NCI-H2107 (cell line): ENCODE measurements at regions not wholly inside any gene's neighbourhood (a gene's known extent, or its start where the extent isn't known, plus 50 kb on each side); places are given as distances from the start of the nearest gene placed in this dataset.
A peak's percentile ranks its signal among the peaks of the same experiment; 100 is the strongest.
"Not testable (repeated sequence)": the region's sequence is repeated elsewhere in the genome, so short reads cannot be mapped to it uniquely, and the experiment has no call there.

ENCODE experiments used
- DNase-seq: peaks from one replicate; lab custom pipeline; 2025; lab: John Stamatoyannopoulos, UW

GRCh38 chr4:128451270-128451905 is 163.8 kb upstream of the PGRMC2 start:
- no peak for DNase-seq

DNA sequence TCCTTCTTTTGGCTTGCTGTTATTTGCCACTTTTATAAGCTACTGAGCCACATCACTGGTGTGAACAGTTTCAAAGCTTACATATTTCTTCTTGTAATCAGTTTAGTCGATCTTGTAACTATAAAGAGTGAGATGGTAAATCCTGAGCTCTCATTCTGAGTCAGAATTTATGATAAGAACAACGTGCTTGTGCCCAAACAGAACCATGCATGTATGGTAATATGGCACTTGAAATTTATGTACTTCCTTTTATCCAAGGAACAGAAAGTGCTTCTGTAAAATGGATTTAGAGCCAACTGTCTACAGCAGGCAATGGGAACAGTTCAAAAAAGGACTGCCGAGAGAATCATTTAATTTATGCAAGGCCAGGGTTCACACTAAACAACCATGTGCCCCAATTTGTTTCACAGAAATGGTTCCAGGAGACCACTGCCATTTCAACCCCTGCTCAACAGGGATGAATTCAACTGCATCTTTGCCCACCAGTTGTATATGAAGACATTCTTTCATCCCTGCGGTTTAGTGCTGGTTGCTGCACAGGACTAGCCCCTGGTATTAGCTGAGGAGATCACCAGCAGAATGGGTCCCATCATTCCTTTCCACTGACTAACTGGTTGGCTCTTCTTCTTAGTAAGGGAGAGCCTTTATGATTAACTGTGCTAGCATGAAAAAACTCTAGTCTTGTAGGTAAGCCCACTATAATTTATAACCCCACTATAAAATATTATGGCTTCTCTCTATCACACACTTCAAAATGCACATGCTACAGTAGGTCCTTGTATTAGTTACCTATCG is 162.9 kb upstream of the PGRMC2 start:
- DNase-seq = no peak

GRCh38 chr4:128449251-128449650 is 161.6 kb upstream of the PGRMC2 start:
- DNase-seq = no peak

DNA sequence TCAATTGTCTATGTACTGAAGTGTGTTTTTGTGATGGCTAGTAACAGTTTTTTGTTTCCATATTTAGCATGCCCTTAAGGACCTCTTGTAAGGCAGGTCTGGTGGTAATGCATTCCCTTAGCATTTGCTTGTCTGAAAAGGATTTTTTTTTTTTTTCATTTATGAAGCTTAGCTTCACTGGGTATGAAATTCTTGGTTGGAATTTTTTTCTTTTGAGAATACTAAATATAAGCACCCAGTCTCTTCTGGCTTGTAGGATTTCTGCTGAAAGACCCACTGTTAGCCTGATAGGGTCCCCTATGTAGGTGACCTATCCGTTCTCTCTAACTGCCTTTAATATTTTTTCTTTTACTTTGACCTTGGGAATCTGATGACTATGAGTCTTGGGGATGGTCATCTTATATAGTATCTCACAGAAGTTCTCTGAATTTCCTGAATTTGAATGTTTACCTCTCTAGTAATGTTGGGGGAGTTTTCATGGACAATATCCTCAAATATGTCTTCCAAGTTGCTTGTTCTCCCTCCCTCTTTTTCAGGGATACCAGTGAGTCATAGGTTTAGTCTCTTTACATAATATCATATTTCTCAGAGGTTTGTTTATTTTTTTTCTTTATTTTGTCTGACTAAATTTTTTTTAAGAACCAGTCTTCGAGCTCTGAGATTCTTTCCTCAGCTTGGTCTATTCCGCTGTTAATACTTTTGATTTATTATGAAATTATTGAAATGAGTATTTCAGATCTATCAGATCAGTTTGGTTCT is 157.1 kb upstream of the PGRMC2 start:
- DNase-seq = no peak

- DNase-seq = no peak
Measured at GRCh38 chr4:128440923-128441322, 153.3 kb upstream of the PGRMC2 start.

- DNase-seq = not testable (repeated sequence)
Measured at GRCh38 chr4:128437023-128437422, 149.4 kb upstream of the PGRMC2 start.

GRCh38 chr4:128429023-128429613 is 141.5 kb upstream of the PGRMC2 start:
- DNase-seq = not testable (repeated sequence)

DNA sequence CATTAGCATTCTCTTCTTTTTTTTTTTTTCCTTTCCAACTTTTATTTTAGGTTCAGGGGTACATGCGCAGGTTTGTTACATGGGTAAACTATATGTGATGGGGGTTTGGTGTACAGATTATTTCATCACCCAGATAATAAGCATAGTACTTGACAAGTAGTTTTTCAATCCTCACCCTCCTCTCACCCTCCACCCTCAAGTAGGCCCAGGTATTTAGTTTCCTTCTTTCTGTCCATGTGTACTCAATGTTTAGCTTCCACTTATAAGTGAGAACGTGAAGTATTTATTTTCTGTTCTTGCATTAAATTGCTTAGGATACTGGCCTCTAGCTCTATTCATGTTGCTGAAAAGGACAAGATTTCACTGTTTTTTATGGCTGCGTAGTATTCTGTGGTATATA is 140.8 kb upstream of the PGRMC2 start:
- no peak for DNase-seq

DNA sequence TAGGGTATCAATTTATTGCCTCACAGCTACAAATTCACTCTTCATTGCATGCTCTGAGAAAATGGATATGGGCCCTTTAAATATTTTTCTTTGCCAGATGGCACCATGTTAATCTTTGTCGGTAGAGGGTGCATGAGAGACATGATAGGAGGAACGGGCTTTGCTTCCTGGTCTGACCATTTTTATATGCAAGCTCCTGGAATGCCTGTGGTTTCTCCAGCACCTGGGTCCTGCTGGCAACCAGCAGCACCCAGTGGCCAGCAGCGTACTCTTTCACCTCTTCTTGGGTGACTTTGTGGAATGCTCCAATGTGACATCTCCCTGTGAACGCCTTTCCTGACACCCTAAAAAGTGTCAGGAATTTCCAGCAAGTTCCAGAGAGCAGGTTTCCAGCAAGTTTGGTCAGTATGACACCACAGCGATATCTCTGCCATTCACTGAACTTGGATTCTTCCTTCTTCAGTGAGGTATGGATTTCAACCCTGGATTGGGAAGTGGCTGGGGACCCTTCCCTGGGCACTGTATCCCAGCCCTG is 140.3 kb upstream of the PGRMC2 start:
- peak; percentile 35 for DNase-seq

DNA sequence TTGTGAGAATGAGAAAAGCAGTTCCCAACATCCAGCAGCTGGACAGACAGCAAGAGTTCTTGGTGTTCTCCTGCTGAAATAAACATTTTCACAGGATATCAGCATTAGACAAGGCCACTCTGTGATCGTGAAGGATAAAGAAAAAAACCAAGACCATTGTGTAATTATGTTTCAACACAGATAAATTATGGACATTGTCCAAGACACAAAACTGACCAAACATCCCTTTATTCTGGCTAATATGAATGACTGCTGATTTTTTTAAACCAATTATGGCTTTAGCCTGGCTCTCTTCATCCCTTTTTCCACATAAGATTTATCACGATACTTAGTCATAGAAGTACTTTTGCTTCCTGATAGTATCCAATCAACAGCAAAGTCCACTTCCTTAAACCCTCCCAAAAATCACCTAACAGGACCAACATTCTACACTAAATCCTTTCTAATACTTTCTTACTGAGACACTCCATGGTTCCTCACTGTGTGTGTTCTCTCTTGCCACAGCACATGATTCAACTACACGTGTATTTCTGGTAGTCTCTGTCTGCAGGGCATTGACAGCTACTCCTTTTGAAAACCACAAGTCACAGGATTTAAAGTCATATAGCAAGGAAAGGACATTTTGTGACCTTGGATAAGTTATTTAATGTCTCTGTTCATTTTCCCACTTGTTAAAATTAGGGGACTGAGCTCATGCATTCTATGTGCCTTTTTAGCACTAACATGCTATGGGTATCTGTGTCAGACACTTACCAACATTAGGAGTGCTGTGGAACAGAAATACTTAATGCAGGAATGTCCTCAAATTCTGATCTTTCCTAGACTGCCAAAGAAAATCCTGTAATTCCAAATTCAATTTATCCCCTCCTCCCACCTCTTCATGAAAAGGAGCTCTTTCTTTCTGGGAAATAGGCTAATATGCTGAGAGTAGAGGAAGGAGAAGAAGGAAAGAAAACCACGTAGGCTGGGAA is 137.2 kb upstream of the PGRMC2 start:
- no peak for DNase-seq

DNA sequence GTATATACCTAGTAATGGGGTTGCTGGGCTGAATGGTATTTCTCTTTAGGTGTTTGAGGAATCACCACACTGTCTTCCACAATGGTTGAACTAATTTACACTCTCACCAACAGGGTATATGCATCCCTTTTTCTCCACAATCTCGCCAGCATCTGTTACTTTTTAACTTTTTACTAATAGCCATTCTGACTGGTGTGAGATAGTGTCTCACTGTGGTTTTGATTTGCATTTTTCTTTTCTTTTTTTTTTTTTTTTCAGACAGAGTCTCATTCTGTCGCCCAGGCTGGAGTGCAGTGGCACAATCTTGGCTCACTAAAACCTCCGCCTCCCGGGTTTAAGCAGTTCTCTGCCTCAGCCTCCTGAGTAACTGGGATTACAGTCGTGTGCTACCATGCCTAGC is 134.7 kb upstream of the PGRMC2 start:
- not testable (repeated sequence) for DNase-seq

DNA sequence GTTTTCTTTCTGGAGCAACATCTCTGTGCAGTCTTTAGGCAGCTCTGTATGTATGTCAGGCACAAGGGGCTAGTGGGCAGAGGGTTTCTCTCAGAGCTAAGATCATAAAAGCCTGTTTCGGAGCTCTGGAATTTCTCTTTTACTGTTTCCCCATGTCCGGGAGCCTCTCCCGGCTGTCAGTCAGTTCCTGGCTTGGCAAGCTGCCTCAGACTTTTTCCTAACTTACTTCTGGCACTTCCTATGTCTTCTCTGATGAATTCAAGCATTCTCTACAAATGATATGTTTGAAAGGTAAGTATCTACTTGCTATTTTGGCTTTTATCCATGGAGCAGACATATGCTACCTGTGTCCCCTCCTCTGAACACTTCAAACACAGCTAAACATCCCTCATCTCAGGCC is 129.3 kb upstream of the PGRMC2 start:
- DNase-seq = no peak

DNA sequence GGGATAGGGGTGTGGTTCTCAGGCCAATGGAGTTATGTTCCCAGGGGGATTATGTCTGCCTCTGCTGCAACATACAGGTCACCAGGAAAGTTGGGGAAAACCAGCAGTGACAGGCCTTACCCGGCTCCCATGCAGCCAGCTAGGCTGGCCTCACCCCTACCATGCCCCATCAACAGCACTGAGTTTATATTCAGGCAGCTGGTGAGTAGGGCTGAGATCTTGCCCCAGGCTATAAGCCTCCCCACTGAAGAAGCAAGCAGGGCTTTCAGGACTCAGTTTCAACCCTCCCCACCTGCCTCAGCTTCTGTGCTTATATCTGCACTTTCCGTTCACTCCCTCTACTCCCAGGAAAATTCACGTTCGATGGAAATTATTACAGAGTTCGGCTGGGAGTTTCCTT is 122.4 kb upstream of the PGRMC2 start:
- no peak for DNase-seq

- no peak for DNase-seq
Measured at GRCh38 chr4:128403586-128403985, 116.0 kb upstream of the PGRMC2 start.

DNA sequence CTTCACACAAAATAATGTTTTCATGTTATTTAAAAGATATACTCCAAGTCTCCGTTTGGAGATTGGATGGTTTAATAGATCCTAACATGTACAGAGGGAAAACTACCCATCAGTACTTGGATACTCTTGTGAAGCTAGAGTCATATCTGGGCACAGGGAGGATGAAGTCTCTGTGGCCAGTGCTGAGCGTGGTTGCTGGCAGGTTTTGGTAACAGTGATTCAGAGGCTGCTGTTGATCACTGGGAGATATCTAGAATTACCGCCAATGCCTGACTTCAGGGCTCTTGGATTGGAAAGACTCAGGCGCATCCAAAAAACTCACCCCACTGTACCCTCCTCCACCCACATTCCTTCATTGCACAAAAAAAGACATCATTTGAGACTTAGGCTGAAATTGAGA is 107.2 kb upstream of the PGRMC2 start:
- no peak for DNase-seq

- no peak for DNase-seq
Measured at GRCh38 chr4:128393101-128393704, 105.6 kb upstream of the PGRMC2 start.

DNA sequence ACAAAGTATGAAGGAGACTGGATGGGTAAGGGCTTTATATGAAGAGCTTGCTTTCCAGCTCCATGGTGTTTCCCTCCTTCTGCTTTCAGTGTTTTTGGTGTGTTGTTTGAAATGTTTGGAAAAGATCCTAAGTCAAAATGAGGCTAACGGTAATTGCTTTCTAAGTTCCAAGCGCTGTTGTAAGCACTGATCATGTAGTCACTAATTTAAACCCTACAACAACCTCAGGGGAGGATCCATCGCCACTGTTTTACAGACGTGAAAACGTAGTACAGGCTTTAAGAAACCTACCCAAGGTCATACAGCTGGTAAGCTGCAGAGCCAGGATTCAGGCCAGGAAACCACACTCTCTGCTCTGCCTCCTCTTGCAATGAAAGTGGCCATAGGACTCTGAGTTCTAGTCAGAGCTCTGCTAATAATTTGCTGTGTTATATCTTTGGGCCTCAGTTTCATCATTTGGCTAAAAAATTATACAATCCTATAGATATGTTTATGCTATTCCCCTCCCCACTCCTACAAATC is 102.9 kb upstream of the PGRMC2 start:
- DNase-seq = no peak

- DNase-seq = no peak
Measured at GRCh38 chr4:128388796-128389195, 101.2 kb upstream of the PGRMC2 start.

GRCh38 chr4:128388352-128388630 is 100.7 kb upstream of the PGRMC2 start:
- DNase-seq = no peak

GRCh38 chr4:128387600-128388351 is 100.2 kb upstream of the PGRMC2 start:
- DNase-seq = no peak
